ENCODE measurements at regions not wholly inside any gene's neighbourhood (a gene's known extent, or its start where the extent isn't known, plus 50 kb on each side); places are given as distances from the start of the nearest gene placed in this dataset.

- no peaks in the 10 kb centered on the region for H3K9me3 Mint-ChIP-seq (ENCODE audit: unreplicated experiment)
- POLR2A ChIA-PET = no interaction called here
- intact Hi-C loops (cut with micrococcal nuclease; ENCODE audit: unreplicated experiment) = no loop called here
- Histone ChIP-seq H3K9me3 (no peaks in the 10 kb centered on the region), H3K4me1 (peaks cover 8% of the 10 kb centered on the region), H3K27me3 (replicated peaks; ENCODE audit: control insufficient read depth, insufficient read depth, low read length) (no peaks in the 10 kb centered on the region), H3K4me3 (ENCODE audit: low read depth, low read length) (no peak overlapping the region), H3K36me3 (ENCODE audit: control insufficient read depth, insufficient read depth, low read length) (no peaks in the 10 kb centered on the region)
- no peak overlapping the region for H3K4me3 Mint-ChIP-seq (ENCODE audit: unreplicated experiment)
- BruUV-seq (replicated peaks) = no TSS peak
- no peaks in the 10 kb centered on the region for H3K27me3 Mint-ChIP-seq (ENCODE audit: insufficient read depth, unreplicated experiment)
- peaks cover 7% of the 10 kb centered on the region for H3K4me1 Mint-ChIP-seq (ENCODE audit: low read depth, unreplicated experiment)
- no peak for DNase-seq
- H3K27ac Mint-ChIP-seq (ENCODE audit: unreplicated experiment) = no peak overlapping the region
- CTCF ChIA-PET = no interaction called here
- TF ChIP-seq CTCF (IDR thresholded peaks at IDR 0.05; ENCODE audit: insufficient read depth in 1 of 2, low read depth in 1 of 2, low read length in 1 of 2, severe bottlenecking in 1 of 2, unreplicated experiment in 1 of 2) = no peak
- no peaks in the 10 kb centered on the region for H3K36me3 Mint-ChIP-seq (ENCODE audit: insufficient read depth, unreplicated experiment)
Measured at GRCh38 chr13:85405316-85405897, 393.8 kb downstream of the SLITRK6 start.

GRCh38 chr13:85386424-85386823, 412.8 kb downstream of the SLITRK6 start:
- Histone ChIP-seq H3K9me3 (no peaks in the 10 kb centered on the region), H3K36me3 (ENCODE audit: control insufficient read depth, insufficient read depth, low read length) (no peaks in the 10 kb centered on the region), H3K4me3 (ENCODE audit: low read depth, low read length) (no peak overlapping the region), H3K4me1 (peaks cover 10% of the 10 kb centered on the region), H3K27me3 (replicated peaks; ENCODE audit: control insufficient read depth, insufficient read depth, low read length) (no peaks in the 10 kb centered on the region)
- Mint-ChIP-seq H3K27me3 (ENCODE audit: insufficient read depth, unreplicated experiment) (no peaks in the 10 kb centered on the region), H3K9me3 (ENCODE audit: unreplicated experiment) (no peaks in the 10 kb centered on the region), H3K27ac (ENCODE audit: unreplicated experiment) (no peak overlapping the region), H3K36me3 (ENCODE audit: insufficient read depth, unreplicated experiment) (no peaks in the 10 kb centered on the region), H3K4me3 (ENCODE audit: unreplicated experiment) (no peak overlapping the region), H3K4me1 (ENCODE audit: low read depth, unreplicated experiment) (peaks cover 7% of the 10 kb centered on the region)
- BruUV-seq (replicated peaks) = no TSS peak
- CTCF ChIA-PET = no interaction called here
- POLR2A ChIA-PET = no interaction called here
- no peak for DNase-seq
- no peak for TF ChIP-seq CTCF (IDR thresholded peaks at IDR 0.05; ENCODE audit: insufficient read depth in 1 of 2, low read depth in 1 of 2, low read length in 1 of 2, severe bottlenecking in 1 of 2, unreplicated experiment in 1 of 2)
- intact Hi-C loops (cut with micrococcal nuclease; ENCODE audit: unreplicated experiment) = no loop called here

DNA sequence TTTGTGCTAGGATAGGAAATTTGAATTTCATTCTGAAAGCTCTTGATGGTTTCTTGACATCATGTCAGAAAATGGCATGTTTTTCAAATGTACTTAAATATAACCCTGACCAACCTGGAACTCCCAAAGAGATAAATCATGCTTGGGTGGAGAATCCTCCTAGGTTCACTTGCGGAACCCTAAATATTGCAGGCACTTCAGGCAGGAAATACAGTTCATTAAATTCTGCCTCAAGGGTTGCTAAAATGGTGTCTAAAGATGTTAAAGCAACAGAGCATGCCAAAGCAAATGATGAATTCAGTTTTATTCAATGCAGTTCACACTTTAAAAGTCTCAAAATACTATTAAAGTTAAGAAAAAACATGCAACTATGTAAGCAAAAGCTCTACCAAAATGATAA, 415.9 kb downstream of the SLITRK6 start:
- H3K27me3 ChIP-seq (replicated peaks; ENCODE audit: control insufficient read depth, insufficient read depth, low read length) = no peaks in the 10 kb centered on the region
- no peak overlapping the region for H3K27ac Mint-ChIP-seq (ENCODE audit: unreplicated experiment)

More for the DNA sequence above, 415.9 kb downstream of the SLITRK6 start:
- no peaks in the 10 kb centered on the region for H3K36me3 Mint-ChIP-seq (ENCODE audit: insufficient read depth, unreplicated experiment)
- H3K9me3 Mint-ChIP-seq (ENCODE audit: unreplicated experiment) = no peaks in the 10 kb centered on the region
- H3K36me3 ChIP-seq (ENCODE audit: control insufficient read depth, insufficient read depth, low read length) = no peaks in the 10 kb centered on the region
- no peak for DNase-seq
- no peaks in the 10 kb centered on the region for H3K27me3 Mint-ChIP-seq (ENCODE audit: insufficient read depth, unreplicated experiment)
- POLR2A ChIA-PET = no interaction called here
- H3K4me1 ChIP-seq = peaks cover 10% of the 10 kb centered on the region
- H3K4me3 ChIP-seq (ENCODE audit: low read depth, low read length) = no peak overlapping the region
- no peaks in the 10 kb centered on the region for H3K9me3 ChIP-seq
- peaks cover 7% of the 10 kb centered on the region for H3K4me1 Mint-ChIP-seq (ENCODE audit: low read depth, unreplicated experiment)
- CTCF ChIA-PET = no interaction called here
- no TSS peak for BruUV-seq (replicated peaks)
- H3K4me3 Mint-ChIP-seq (ENCODE audit: unreplicated experiment) = no peak overlapping the region
- TF ChIP-seq CTCF (IDR thresholded peaks at IDR 0.05; ENCODE audit: insufficient read depth in 1 of 2, low read depth in 1 of 2, low read length in 1 of 2, severe bottlenecking in 1 of 2, unreplicated experiment in 1 of 2) = no peak
- intact Hi-C loops (cut with micrococcal nuclease; ENCODE audit: unreplicated experiment) = no loop called here

Measured in Caco-2 (cell line).